HepG2 (cell line): ENCODE measurements at regions not wholly inside any gene's neighbourhood (a gene's known extent, or its start where the extent isn't known, plus 50 kb on each side); places are given as distances from the start of the nearest gene placed in this dataset.
A peak's percentile ranks its signal among the peaks of the same experiment; 100 is the strongest.

Experiments used
- CBX1 ChIP-seq: IDR thresholded peaks from one replicate; pipeline ENCODE4 v1.6.1; 2016; ENCODE audit warnings: antibody characterized with exemption, low read depth
- FOSL1 ChIP-seq: sonication (generic); formaldehyde crosslinking; IDR thresholded peaks from 2 replicates; pipeline ENCODE4 v1.9.0; 2021; ENCODE audit warnings: missing genetic modification reagents, borderline replicate concordance
- KDM2A ChIP-seq: sonication (generic); formaldehyde crosslinking; IDR thresholded peaks from 2 replicates; pipeline ENCODE4 v1.4.0; 2020; ENCODE audit warnings: low read depth, missing genetic modification reagents, borderline replicate concordance
- MAF1 ChIP-seq: sonication (generic); formaldehyde crosslinking; IDR thresholded peaks from 2 replicates; pipeline ENCODE4 v1.5.0; 2020; ENCODE audit warnings: missing genetic modification reagents, borderline replicate concordance
- NFKB2 ChIP-seq: sonication (generic); formaldehyde crosslinking; IDR thresholded peaks from 2 replicates; pipeline ENCODE4 v1.4.0; 2020; ENCODE audit warnings: missing genetic modification reagents, borderline replicate concordance
- POGZ ChIP-seq: sonication (generic); formaldehyde crosslinking; IDR thresholded peaks from 2 replicates; pipeline ENCODE4 v1.4.0; 2020; ENCODE audit warnings: mild to moderate bottlenecking, missing genetic modification reagents
- REPIN1 ChIP-seq: sonication (generic); formaldehyde crosslinking; IDR thresholded peaks from 2 replicates; pipeline ENCODE4 v1.8.0; 2022; ENCODE audit warnings: missing genetic modification reagents, low read depth, mild to moderate bottlenecking, borderline replicate concordance
- ZC3H4 ChIP-seq: sonication (generic); formaldehyde crosslinking; IDR thresholded peaks from 2 replicates; pipeline ENCODE4 v1.4.0; 2020; ENCODE audit warnings: missing genetic modification reagents, borderline replicate concordance
- ZNF30 ChIP-seq: sonication (generic); formaldehyde crosslinking; IDR thresholded peaks from 2 replicates; pipeline ENCODE4 v1.5.0; 2020; ENCODE audit warnings: mild to moderate bottlenecking, missing genetic modification reagents
- ZNF567 ChIP-seq: sonication (generic); formaldehyde crosslinking; IDR thresholded peaks from 2 replicates; pipeline ENCODE4 v1.8.1; 2023; ENCODE audit warnings: mild to moderate bottlenecking, missing genetic modification reagents, borderline replicate concordance
- ZNF670 ChIP-seq: sonication (generic); formaldehyde crosslinking; IDR thresholded peaks from 2 replicates; pipeline ENCODE4 v1.8.0; 2022; ENCODE audit warnings: mild to moderate bottlenecking, missing genetic modification reagents, borderline replicate concordance
- ZNF781 ChIP-seq: sonication (generic); formaldehyde crosslinking; IDR thresholded peaks from 2 replicates; pipeline ENCODE4 v1.5.1; 2020; ENCODE audit warnings: borderline replicate concordance, mild to moderate bottlenecking, missing genetic modification reagents; ENCODE audit errors: not compliant biosample characterization
- TF ChIP-seq, protein P1 (sequence below): sonication (generic); formaldehyde crosslinking; IDR thresholded peaks from 2 replicates; pipeline ENCODE4 v1.4.0; 2020; ENCODE audit warnings: mild to moderate bottlenecking, missing genetic modification reagents
- TF ChIP-seq, protein P2 (sequence below): sonication (generic); formaldehyde crosslinking; IDR thresholded peaks from 2 replicates; pipeline ENCODE4 v1.9.0; 2021; ENCODE audit warnings: mild to moderate bottlenecking, missing genetic modification reagents
- TF ChIP-seq, protein P3 (sequence below): sonication (generic); formaldehyde crosslinking; IDR thresholded peaks from 2 replicates; pipeline ENCODE4 v1.5.0; 2020; ENCODE audit warnings: missing genetic modification reagents, mild to moderate bottlenecking, borderline replicate concordance
- TF ChIP-seq, protein P4 (sequence below): fragments of 450-650 bp; IDR thresholded peaks from 2 replicates; pipeline ENCODE4 v1.6.1; 2017
- TF ChIP-seq, protein P5 (sequence below): sonication (generic); formaldehyde crosslinking; IDR thresholded peaks from 2 replicates; pipeline ENCODE4 v1.4.0; 2020; ENCODE audit warnings: missing genetic modification reagents, borderline replicate concordance

DNA sequence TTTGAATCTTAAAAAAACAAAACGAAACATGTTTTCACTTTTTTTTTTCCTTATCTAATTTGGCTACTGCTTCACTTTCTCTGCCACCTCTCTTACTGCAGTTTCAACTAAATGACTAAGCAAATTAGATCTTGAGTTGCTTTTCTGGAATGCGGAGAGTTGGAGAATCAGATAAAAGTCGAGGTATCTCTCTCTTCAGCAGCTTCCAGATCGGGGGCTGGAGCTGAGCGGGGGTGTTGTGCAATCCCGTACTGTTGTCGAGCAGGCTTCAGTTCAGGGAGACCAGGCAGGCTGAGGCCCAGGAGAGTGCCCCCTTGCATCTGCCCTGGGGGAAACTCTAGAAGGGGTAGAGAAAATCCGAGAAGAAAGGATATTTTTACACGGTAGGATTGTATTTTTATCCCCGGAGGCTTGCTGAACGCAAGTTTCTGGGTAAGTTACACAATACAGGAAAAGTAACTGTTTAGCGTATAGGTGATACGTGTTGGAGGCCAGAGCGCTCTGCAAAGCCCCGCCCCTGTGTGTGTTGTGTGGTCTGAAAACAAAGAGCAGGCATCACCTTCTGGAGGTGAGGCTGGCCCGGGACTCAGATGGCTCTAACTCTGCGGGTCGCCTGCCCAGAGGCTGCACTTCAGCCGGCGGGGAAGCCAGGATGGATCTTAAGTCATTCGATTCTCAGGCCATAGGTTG is 116.6 kb downstream of the KLF6 start (continued):
- TF ChIP-seq, protein P1, sequence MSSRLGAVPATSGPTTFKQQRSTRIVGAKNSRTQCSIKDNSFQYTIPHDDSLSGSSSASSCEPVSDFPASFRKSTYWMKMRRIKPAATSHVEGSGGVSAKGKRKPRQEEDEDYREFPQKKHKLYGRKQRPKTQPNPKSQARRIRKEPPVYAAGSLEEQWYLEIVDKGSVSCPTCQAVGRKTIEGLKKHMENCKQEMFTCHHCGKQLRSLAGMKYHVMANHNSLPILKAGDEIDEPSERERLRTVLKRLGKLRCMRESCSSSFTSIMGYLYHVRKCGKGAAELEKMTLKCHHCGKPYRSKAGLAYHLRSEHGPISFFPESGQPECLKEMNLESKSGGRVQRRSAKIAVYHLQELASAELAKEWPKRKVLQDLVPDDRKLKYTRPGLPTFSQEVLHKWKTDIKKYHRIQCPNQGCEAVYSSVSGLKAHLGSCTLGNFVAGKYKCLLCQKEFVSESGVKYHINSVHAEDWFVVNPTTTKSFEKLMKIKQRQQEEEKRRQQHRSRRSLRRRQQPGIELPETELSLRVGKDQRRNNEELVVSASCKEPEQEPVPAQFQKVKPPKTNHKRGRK (CRISPR knock-in tag): no peak
- TF ChIP-seq NFKB2 (CRISPR knock-in tag) (no peak), ZC3H4 (CRISPR knock-in tag) (no peak), ZNF567 (no peak), ZNF30 (CRISPR knock-in tag) (no peak), POGZ (CRISPR knock-in tag) (no peak), ZNF781 (CRISPR knock-in tag) (no peak), FOSL1 (CRISPR knock-in tag) (no peak), KDM2A (0 out of 2 replicates have a peak, but pooled peaks have one; percentile 40), ZNF670 (CRISPR knock-in tag) (no peak), MAF1 (no peak), CBX1 (no peak), REPIN1 (no peak)
- TF ChIP-seq, protein P2, sequence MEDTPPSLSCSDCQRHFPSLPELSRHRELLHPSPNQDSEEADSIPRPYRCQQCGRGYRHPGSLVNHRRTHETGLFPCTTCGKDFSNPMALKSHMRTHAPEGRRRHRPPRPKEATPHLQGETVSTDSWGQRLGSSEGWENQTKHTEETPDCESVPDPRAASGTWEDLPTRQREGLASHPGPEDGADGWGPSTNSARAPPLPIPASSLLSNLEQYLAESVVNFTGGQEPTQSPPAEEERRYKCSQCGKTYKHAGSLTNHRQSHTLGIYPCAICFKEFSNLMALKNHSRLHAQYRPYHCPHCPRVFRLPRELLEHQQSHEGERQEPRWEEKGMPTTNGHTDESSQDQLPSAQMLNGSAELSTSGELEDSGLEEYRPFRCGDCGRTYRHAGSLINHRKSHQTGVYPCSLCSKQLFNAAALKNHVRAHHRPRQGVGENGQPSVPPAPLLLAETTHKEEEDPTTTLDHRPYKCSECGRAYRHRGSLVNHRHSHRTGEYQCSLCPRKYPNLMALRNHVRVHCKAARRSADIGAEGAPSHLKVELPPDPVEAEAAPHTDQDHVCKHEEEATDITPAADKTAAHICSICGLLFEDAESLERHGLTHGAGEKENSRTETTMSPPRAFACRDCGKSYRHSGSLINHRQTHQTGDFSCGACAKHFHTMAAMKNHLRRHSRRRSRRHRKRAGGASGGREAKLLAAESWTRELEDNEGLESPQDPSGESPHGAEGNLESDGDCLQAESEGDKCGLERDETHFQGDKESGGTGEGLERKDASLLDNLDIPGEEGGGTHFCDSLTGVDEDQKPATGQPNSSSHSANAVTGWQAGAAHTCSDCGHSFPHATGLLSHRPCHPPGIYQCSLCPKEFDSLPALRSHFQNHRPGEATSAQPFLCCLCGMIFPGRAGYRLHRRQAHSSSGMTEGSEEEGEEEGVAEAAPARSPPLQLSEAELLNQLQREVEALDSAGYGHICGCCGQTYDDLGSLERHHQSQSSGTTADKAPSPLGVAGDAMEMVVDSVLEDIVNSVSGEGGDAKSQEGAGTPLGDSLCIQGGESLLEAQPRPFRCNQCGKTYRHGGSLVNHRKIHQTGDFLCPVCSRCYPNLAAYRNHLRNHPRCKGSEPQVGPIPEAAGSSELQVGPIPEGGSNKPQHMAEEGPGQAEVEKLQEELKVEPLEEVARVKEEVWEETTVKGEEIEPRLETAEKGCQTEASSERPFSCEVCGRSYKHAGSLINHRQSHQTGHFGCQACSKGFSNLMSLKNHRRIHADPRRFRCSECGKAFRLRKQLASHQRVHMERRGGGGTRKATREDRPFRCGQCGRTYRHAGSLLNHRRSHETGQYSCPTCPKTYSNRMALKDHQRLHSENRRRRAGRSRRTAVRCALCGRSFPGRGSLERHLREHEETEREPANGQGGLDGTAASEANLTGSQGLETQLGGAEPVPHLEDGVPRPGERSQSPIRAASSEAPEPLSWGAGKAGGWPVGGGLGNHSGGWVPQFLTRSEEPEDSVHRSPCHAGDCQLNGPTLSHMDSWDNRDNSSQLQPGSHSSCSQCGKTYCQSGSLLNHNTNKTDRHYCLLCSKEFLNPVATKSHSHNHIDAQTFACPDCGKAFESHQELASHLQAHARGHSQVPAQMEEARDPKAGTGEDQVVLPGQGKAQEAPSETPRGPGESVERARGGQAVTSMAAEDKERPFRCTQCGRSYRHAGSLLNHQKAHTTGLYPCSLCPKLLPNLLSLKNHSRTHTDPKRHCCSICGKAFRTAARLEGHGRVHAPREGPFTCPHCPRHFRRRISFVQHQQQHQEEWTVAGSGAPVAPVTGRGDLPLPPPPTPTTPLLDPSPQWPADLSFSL (CRISPR knock-in tag): no peak
- TF ChIP-seq, protein P3, sequence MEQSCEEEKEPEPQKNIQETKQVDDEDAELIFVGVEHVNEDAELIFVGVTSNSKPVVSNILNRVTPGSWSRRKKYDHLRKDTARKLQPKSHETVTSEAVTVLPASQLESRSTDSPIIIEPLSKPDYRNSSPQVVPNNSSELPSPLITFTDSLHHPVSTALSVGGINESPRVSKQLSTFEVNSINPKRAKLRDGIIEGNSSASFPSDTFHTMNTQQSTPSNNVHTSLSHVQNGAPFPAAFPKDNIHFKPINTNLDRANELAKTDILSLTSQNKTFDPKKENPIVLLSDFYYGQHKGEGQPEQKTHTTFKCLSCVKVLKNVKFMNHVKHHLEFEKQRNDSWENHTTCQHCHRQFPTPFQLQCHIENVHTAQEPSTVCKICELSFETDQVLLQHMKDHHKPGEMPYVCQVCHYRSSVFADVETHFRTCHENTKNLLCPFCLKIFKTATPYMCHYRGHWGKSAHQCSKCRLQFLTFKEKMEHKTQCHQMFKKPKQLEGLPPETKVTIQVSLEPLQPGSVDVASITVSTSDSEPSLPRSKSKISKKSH (CRISPR knock-in tag): no peak
- TF ChIP-seq, protein P4, sequence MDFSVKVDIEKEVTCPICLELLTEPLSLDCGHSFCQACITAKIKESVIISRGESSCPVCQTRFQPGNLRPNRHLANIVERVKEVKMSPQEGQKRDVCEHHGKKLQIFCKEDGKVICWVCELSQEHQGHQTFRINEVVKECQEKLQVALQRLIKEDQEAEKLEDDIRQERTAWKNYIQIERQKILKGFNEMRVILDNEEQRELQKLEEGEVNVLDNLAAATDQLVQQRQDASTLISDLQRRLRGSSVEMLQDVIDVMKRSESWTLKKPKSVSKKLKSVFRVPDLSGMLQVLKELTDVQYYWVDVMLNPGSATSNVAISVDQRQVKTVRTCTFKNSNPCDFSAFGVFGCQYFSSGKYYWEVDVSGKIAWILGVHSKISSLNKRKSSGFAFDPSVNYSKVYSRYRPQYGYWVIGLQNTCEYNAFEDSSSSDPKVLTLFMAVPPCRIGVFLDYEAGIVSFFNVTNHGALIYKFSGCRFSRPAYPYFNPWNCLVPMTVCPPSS: no peak
- TF ChIP-seq, protein P5, sequence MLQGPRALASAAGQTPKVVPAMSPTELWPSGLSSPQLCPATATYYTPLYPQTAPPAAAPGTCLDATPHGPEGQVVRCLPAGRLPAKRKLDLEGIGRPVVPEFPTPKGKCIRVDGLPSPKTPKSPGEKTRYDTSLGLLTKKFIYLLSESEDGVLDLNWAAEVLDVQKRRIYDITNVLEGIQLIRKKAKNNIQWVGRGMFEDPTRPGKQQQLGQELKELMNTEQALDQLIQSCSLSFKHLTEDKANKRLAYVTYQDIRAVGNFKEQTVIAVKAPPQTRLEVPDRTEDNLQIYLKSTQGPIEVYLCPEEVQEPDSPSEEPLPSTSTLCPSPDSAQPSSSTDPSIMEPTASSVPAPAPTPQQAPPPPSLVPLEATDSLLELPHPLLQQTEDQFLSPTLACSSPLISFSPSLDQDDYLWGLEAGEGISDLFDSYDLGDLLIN (CRISPR knock-in tag): no peak
